ENCODE measurements at regions not wholly inside any gene's neighbourhood (a gene's known extent, or its start where the extent isn't known, plus 50 kb on each side); places are given as distances from the start of the nearest gene placed in this dataset.

DNA sequence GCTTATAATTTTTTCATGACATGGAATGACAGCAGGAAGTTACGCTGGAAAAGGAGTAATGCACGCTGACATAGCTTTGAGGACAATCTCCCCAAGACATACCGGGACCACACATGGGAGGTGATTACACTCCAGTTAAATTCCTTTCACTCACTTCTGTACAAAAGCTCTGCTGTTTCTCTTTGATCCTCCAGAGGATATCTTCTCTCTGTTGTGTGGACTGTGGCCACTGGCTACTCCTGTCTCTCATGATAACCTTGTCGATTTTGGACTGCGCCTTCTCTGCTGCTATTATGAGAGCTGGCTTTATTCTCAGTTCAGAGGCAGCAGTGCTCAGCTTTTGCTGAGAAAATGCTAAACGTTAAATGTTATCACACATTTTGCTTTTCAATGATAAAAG lies 464.6 kb downstream of the FGF9 start:
- no peak for DNase-seq

DNA sequence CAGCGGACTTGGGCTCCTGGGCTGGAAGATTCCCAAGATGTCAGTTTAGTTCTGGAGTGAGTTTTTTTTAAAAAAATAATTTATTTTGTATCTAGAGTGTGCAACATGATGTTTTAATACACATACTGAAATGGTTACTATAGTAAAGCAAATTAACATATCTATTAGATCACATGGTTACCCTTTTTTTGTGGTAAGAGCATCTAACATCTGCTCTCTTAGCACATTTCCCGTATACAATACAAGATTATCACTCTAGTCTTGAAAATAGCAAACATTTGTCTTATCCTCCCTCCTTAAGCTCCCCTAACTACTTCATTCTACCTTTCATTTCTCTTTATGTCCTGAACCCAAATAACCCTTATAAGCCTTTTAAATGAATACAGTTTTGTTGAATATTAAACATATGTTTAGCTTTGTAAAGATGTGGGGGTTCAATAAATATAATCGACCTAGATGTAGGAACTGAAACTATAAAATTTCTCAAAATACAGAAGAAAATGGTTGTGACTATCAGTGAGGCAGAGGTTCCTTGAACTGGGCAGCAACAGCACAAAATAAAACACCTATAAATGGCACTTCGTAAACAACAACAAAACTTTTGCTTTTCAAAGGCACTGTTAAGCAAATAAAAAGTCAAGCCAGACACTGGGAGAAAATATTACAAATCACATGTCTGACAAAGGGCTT lies 466.6 kb downstream of the FGF9 start:
- DNase-seq: no peak

DNA sequence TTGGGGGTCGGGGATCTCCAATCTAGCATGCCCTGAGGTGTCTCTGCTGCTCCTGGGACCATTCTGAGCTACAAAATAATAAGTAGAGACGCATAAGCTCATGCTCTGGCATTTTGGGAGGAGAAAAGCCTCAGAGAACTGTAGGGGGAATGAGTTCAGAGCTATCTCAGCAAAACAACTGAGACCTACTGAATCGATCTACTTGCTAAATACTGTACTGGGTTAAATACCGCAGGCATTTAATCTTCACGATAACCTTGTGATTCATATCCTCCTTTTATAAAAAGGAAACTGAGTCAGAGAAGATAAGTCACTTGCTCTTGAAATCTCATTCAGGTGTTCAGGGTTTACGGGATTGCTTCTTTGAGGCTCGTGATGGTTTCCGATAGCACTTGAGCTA lies 468.1 kb downstream of the FGF9 start:
- no peak for DNase-seq

DNA sequence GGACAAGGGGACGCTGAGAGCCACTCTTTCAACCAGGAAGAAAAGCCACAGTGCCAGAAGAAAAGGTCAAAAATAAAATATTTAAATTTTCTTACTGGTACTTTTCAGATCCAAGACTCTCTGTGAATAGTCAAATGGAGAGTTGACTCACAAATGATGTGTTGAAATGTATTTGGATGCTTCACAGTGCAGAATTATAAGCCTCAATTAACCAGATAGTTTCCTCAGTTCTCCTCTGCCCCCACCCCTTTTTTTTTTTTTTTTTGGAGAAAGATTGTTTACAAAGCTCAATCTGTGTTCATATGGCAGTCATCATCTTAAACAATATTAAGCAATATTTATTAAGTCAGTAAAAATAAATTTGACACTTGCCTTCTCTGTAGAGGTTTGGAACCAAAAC lies 470.8 kb downstream of the FGF9 start:
- DNase-seq: no peak

DNA sequence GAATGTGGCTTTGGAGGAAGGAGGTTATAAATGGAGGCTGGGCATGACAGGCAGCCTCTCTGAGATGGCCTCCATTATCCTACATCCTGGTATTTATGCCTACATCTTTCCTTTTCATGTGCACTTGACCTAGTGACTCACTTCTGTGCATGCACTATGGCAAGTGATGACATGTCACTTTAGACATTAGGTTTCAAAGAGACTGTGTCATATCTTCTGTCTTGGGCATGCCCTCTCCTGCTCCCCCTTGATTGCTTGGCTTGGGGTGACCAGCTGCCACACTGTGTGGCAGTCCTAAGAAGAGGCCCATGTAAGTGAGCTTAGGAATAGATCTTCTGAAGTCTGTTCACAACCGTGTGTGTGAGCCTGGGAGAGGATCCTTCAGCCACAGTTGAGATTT lies 472.8 kb downstream of the FGF9 start:
- no peak for DNase-seq

DNA sequence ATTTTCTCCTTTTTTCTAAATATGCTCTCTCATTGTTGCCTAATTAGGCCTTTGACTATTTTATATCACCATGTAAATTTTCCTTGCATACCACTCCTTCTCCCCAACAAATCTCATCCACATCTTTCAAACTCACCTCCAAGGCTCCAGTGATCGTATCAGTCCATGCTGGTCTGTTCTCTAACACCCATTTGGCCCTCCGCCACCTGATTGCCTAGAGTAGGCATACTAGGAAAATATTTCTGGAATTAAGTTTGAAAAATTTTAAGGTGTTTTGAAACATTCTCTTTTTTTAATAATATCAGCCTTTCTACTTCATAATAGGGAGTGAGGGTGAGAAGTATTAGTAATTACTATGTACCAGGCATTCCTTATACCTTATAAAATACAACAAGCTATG lies 473.9 kb downstream of the FGF9 start:
- DNase-seq: no peak

DNA sequence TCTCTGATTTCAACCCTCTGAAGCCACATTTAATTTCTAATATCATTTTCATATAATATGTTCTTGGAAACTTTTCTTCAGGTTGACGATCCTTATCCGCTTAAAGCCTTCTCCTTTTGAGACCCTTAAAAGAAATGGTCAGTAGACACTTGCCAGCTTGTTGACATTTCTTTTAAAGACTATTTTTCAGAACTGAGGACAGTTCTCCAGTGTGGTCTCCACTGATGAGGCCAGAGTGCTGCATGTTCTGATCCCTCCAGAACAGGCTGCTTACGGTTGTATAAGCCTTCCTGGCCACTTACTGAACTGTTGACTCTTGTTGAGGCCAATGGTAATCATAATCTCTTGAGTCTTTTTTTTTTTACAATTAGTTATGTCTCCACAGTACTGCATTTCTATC lies 477.3 kb downstream of the FGF9 start:
- no peak for DNase-seq

DNA sequence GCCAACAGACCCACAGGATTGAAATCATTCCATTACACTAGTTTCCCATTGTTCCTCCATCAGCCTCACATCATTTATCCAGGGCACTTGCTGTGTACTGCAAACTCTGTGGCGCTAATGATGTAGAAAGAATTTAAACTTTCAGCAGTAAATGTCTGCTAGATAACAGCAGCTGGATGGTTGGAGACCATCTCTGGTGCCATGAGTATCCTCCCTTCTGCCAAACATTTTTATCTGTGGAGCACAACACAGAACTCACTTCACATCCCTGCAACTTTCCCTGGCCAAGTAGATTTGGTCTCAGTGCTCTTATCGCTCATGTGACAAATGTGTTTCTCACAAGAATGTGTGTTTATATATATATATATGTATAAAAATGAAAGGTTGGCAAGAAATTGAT lies 481.9 kb downstream of the FGF9 start:
- DNase-seq: no peak

DNA sequence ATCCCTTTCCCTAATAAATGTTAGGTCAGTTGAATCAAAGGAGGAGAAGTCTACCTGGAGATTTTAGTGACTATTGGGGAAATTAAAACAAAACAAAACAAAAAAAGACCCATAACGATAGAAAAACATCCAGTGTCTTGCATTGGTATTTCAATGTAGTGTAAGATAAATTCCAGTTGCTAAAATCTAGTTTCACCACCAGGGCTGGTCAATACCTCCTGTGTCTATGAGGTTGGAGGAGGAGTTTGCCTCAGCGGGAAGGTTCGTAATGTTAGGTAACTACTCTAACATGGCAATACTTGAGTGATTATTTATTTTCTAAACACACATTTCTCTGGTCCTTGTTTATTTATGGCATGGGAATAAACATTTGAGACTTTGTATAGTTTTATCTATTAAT lies 483.2 kb downstream of the FGF9 start:
- DNase-seq: no peak

DNA sequence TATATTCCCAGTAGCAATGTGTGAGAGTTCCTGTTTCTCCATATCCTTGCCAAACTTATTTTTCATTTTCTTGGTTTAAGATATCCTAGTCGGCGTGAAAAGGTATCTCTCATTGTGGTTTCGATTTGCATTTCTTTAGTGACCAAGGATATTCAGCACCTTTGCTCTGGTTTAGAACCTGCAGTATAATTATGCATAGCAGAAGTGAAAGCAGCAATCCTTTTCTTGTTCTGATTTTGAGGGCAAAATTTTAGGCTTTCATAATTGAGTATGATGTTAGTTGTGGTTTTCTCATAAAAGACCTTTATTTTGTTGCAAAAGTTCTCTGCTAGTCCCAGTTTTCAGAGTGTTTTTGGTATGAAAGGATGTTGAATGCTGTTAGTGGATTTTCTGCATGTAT lies 491.0 kb downstream of the FGF9 start:
- DNase-seq: peak in 1 of 2 donors; percentile 9

DNA sequence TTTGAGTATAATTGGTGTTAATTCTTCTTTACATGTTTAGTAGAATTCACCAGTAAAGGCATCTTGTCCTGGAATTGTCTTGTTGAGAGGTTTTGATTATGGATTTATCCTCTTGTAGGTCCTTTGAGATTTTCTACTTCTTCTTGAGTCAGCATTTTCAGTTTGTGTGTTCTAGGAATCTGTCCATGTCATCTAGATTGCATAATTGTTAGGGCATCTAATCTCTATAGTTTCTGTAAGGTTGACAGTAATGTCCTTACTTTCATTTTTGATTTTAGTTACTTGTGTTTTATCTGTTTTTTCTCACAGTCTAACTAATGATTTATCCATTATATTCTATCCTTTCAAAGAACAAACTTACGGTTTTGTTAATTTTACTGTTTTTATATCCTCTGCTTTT lies 492.0 kb downstream of the FGF9 start:
- peak in 1 of 2 donors; percentile 16 for DNase-seq

DNA sequence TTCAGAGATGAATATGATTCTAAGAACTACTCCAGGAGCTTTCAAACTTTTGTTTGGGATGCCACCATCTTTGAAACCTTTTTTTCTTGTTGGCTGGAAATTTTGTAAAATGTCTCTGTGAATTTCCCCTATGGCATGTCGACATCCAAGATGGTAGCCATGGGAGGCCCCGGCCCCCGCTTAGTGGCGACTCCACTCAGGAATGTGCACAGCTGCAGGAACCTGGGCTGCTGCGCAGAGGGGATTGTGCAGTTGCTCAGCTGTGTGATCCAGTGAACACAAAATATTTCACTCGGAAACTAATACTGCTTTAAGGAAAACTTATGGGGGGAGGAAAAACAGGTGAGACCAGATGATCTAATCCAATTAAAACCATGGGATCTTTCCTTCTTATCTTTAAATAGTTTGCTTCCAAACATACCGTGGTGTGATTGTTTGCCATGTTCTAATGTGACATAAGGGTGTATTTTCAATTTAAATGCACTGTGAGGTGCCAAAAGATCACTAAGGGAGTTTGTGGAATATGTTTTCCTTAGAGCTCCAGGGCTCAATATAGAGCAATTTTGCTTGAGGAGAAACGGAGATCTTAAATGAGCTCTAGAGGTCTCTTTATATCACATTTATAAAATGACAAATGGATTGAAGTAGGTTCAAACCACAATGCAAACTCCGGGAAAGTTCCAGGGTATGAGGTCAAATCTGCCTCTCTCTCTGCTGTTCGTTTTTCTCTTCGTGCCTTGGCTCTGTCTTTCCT lies 497.7 kb downstream of the FGF9 start:
- no peak for DNase-seq

DNA sequence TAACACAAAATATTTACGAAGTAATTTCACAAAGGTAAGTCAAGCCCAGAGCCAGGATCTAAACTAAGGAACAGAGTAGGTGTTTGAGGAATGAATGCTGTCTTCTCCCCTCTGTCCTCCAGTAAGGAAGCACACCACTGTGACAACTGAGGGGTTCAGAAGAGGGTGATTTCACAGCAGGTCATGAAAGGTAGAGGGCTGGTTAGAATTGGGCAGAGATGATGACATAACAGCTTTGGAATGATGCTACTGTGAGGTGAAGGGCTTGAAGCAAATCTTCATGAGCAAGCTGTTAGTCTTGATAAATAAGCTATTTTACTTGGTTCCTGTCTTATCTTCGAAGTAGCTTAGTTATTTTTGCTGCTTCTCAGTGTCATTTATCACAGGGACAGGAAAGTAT lies 498.6 kb downstream of the FGF9 start:
- no peak for DNase-seq

DNA sequence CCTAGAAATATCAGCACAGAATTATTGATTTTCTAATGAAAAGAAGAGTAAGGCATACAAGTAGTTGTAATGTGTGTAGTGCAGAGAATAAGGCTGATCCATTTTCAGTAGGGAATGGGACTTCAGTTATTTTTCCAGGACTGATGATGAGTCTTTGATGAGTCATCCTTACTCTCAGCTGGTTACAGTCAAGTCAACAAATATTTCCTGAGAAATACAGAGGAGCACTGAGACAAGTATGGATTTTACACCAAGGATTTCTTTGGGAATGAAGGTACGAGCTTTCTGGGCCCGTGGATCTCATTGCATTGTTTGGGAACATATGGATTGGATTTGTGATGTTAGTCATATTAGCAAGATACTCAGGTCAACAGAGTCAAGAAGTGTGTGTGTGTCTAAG lies 502.7 kb downstream of the FGF9 start:
- no peak for DNase-seq

DNA sequence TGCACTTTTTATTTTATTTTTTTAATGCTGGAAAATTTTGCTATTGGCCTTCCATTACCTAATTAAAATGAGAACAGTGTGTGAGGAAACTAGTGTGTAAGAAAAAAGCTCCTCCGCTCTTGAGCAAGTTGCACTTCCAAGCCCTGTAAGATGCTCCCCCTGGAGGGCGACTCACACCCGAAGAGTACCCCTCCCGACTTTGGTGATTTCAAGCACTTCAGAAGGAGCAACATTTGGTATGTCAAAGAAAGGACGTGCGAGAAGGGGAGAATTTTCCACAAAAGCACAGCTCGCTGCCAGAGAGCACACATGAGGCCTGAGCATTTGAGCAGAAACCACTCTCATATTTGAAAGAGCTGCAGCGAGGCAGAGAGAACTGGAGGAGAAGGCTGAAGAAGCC lies 504.4 kb downstream of the FGF9 start:
- no peak for DNase-seq

DNA sequence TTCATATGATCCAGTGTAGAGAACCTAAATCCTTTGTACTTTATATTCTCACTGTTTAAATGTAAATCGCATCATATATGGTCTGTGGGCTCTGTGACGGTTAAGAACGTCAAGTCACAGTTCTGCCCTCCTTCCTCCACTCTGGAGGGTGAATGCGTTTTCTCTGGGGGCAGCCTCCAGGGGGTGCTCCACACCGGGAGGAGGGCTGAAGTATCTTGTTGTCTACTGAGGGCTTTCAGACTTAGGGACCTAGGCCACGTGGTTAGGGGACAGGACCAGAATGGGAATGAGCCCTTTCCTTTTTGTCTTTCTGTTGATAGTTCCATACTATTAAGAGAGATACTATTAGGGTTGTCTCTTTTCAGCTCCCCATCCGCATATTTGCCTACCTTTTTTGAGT lies 504.9 kb downstream of the FGF9 start:
- DNase-seq: no peak

DNA sequence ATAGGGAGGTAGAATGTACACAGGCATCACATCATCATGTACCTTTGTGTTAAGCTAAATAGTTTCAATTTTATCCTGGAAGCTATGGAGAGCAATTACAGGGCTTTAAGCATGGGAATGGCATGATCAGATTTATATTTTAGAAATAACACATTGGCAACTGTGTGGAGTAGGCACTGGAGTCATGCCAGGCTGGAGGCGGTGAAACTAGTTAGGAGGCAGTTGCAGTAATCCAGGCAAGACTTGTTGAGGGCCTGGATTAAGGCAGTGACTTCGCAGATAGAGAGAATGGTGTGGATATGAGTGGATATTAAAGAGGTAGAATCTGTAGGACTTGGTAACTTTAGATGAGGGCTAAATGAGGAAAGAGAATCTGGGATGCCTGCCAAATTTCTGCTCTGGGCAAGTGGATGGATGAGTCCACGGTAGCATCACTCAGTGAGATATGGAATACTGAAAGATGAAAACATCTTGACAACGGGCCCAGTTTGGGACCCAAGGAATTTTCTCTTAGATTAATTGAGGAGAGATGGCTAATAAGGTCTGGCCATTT lies 506.2 kb downstream of the FGF9 start:
- DNase-seq: no peak

DNA sequence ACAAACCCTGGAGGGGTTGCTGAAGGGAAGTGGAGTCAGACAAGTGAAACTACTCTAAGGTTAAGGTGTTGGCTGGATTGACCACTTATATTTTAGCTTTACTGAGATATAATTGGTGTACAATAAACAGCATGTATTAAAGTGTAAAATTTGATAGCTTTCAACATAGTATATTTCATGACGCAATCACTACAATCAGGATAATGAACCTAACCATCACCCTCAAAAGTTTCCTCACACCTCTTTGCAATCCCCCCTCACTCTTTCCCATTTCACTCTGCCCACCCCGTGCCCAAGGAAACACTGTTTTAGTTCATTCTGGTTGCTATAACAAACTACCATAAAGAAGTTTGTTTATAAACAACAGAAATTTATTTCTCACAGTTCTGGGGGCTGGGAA lies 508.0 kb downstream of the FGF9 start:
- DNase-seq: no peak

DNA sequence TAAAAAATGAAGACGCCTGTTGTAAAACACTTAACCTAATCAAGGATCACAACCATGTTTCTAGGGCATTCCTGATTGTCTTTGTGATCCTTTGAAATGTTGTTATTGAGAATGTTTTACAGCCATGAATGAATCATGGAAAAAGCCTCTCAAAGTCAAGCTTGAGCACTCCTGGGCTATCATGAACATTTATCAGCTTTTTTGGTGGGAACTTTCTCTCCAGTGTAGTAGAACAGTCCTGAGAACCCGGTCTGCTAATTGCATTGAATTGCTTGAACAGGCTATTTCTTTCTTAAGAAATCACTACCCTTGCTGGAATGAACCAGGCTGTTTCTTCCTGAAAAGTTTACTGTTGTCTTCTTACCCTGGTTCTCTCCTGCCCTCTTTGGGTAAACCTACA lies 516.5 kb downstream of the FGF9 start:
- no peak for DNase-seq

DNA sequence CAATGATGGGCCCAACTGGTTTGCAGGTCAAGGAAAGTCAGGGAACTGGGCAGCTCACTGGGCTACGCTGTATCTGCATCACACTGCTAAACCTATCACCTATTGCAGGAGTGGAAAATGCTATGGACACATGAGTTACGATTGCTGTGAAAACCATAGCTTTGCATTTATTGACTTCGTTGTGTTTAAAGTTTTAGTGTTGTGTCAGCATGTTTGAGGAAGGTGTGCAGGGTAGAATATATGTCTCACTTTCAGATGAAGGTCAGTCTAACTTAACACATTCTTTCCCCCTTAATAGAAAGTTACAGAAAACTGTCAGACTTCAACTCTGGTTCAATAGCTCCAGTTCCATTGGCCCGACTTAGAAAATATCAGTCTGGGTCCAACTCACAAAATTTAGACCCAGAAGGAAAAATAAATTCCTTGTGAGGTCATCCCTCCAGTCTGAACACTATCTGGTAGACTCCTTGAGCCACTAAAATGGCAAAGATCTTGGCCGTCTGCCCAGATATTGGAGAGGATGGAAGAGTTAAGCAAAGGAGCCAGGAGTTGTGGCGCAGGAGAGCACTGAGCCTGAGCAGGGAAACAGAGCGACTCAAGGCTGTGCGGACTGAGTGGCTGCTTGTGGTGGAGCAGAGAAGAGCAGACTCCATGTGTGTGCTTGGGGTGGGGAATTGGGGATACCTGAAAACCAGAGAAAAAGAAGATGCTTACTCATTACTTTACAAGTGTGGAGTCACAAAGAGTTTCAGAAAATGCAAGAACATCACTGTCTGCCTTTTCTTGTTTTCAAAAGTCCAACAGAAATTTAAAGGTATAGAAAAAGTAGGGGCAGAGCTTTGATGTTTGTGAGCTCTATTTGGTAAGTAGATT lies 518.5 kb downstream of the FGF9 start:
- no peak for DNase-seq

DNA sequence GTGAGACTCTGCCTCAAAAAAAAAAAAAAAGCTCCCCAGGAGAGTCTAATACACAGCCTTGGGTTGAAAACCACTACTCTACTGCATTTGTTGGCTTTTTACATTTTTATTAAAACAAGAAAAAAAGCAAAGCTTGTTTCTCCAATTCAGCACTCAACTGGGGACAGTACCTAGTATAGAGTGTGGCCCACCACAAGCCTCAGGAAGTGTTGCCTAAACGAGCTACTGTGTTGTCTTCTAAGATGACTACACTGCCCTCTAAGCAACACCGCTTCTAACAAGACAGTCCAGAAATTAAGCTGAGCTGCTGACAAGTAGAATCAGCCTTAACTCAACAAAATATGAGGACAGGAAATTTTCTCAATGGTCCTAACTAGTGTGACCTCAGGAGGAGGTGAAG lies 522.2 kb downstream of the FGF9 start:
- DNase-seq: no peak

DNA sequence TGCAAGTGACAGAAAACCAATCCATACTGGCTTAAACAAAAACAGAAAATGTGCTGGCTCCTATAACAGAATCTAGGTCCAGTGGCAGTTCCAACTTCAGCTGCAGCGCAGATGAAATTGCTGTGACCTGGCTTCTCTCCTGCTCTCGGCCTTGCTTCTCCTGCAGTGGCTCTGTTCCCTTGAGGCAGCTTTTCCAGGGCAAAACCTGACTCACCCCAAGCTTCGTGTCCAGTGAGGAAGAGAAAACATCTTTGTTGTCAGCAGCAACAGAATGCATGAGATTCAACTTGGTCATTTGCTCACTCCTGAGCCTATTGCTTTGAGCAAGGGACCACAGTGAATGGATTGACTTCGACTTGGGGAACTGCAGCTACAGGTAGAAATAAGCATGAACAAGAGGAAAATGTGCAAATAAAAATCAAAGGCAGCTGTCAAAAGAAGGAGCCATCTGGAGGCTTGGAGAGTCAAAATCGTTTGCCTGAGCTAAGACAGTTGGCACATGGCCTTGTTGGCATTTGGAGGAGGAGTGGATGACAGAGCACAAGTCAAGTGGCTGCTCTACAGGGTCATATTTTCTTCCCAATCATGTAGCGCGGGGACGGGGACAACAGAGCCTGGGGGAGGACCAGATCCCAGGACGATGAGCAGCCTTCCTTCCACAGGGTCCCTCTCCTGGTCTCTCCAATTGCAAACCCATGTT lies 523.4 kb downstream of the FGF9 start:
- DNase-seq: no peak

DNA sequence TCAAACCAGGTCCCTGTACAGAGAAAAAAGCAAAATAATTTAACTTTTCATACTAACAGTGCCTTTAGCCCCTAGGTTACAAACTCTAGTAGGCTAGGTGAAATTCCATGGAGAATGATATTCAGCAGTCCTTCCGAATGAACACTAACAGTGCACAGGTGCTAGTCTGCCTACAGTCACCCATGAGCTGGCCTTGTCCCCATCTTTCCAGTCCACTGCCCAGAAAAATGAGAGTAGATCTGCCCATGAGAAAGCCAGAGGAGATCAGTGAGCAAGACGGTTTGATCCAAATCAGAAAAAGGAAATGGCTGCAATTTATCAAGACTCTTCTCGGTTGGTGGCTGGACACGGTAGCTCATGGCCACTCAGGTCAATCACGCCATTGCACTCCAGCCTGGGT lies 524.9 kb downstream of the FGF9 start:
- no peak for DNase-seq

Measured in CD4-positive, alpha-beta T cell treated with Interleukin-1 beta for 1 hour (primary cell).